Limb (tissue), 2 donors: ENCODE measurements at regions not wholly inside any gene's neighbourhood (a gene's known extent, or its start where the extent isn't known, plus 50 kb on each side); places are given as distances from the start of the nearest gene placed in this dataset.
"Not testable (repeated sequence)": the region's sequence is repeated elsewhere in the genome, so short reads cannot be mapped to it uniquely, and the experiment has no call there.

Experiments
- DNase-seq, 2 donors: peaks; one replicate each; pipeline ENCODE4 v3.0.0-alpha.2; 2016; ENCODE audit errors: extremely low spot score in 2 of 2

GRCh38 chr2:235394278-235394828 is 99.5 kb upstream of the AGAP1 start:
- no peak for DNase-seq

DNA sequence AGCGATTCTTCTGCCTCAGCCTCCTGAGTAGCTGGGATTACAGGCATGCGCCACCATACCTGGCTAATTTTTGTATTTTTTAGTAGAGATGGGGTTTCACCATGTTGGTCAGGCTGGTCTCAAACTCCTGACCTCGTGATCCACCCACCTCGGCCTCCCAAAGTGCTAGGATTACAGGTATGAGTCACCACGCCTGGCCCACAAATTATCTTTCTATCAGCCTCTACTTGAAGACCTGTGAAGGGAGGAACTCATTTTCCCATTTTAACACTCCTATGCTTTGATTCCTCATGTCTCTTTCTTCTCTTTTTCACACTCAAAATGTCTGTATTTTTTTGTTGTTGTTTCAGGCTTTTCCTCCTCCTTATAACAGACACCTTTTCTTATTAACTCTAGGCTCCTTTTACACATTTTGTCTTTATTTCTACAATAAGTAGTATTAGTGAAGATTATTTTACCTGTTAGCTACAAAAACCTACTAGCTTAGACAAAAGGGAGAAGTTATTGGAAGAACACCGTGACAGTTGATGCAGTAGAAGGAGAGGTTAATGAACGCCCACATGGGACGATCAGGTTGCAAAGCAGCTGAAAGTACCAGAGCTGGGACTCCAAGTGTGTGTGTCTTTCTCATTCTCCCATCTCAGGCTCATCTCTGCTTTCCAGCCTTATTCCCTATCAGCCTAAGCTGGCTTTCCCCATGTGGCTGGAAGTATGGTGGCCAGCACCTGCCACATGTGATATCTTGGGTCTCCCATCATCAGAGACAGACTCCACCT is 97.6 kb upstream of the AGAP1 start:
- no peak for DNase-seq

DNA sequence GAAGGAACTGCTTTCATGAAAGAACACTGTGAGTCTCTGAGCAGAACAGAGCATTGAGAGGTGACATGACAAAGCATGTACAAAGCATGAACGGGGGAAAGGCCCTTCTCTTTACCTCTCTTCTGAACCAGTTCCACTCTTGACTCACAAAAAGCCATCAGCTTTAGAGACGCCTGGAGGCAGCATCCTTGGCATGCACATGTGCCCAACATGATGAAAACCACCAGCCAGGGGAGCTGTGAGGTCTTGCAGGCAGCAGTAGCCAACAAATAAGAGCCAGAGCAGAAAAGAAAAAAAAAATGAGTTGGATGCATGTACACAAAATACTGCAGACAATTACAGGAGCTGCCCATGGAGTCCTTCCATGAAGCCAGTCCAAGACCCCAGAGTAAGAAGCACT is 95.5 kb upstream of the AGAP1 start:
- DNase-seq = no peak

- no peak for DNase-seq
Observed at GRCh38 chr2:235399895-235400294, 93.9 kb upstream of the AGAP1 start.

GRCh38 chr2:235402422-235402821 is 91.4 kb upstream of the AGAP1 start:
- DNase-seq = no peak

GRCh38 chr2:235405612-235406361 is 88.1 kb upstream of the AGAP1 start:
- DNase-seq = no peak

DNA sequence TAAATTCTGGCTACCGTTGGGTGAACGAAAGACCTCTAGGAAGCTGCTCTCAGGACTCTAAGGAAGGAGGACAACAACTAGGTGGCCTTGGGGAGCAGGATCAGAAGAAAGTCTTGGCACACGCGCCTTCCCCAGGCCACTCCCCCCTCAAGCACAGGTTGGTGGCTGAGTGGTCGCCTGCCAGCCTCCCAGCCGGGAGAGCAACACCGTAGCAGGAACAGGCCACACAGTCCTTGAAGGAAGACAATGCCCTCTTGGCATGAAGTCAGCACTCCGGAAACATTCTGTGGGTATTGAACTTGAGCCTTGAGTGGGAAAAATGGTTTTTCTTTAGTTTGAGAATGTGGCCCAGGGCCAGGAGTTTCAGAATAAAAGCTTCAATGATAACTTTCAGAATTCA is 87.4 kb upstream of the AGAP1 start:
- no peak for DNase-seq

DNA sequence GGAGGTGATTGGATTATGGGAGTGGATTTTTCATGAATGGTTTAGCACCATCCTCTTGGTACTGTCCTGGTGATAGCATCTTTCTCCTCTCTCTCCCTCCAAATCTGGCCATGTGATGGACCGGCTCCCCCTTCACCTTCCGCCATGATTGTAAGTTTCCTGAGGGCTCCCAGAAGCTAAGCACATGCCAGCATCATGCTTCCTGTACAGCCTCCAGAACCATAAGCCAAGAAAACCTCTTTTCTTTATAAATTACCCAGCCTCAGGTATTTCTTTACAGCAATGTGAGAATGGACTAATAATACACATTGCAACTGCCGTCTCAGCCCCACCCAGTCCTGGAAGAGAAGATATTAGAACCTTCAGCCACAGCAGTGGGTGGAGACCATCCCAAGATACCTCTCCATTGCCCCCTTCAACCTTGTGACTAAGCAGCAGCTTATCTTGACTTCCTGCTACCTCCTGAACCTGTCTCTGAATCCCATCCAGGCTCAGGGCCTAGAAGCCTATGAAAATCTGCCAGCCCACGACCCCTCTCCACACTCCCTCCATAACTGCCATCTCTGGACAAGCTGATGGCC is 81.8 kb upstream of the AGAP1 start:
- DNase-seq = no peak

- no peak for DNase-seq
Observed at GRCh38 chr2:235413064-235413463, 80.8 kb upstream of the AGAP1 start.

DNA sequence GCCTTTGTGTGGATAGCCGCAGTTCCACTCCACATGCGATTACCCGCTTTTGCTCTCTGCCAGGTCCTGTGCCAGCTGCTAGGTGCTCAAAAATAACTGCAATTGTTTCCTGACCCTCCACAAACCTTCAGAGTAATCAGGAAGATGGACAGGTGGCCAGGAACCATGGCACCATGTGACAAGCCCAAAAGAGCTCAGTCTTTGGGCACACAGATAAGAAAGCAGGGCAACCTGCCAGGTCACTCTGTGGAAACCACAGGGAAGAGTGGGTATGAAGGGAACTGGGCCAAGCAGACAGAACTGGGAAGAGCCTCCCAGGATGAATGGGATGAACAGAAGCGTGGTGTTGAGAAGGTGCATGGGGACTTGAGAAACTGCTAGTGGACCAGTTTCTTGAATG is 79.4 kb upstream of the AGAP1 start:
- DNase-seq = no peak

DNA sequence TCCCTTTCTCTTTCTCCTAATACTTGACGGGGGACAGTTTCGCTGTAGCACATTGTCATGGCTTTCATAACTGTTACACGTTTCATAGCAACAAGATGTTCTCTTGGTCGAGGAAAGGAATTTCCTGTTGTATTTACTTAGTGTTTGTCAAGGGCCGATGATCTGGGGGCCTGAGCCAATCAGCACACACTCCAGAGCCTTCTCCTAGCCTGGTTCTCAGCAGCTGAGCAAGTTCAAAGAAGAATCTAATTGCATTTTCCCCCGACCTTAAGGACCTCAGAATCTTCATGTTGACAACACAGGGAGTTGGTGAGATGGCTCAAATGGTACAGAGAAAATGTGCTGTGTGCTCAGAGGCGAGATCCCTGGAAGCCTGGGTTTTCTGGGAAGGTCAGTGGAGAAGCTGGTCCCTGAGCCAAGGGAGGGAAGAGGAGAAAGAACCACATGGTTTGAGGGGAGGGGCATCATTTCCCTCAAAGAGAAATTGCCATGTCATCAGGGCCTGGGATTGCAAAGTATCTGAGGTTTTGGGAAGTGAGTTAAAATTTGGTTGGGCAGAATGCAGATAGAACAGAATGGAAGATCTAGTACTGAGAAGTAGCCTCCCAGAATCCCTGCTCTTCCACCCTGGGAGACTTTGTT is 76.9 kb upstream of the AGAP1 start:
- no peak for DNase-seq

- no peak for DNase-seq
Observed at GRCh38 chr2:235418918-235419317, 74.9 kb upstream of the AGAP1 start.

DNA sequence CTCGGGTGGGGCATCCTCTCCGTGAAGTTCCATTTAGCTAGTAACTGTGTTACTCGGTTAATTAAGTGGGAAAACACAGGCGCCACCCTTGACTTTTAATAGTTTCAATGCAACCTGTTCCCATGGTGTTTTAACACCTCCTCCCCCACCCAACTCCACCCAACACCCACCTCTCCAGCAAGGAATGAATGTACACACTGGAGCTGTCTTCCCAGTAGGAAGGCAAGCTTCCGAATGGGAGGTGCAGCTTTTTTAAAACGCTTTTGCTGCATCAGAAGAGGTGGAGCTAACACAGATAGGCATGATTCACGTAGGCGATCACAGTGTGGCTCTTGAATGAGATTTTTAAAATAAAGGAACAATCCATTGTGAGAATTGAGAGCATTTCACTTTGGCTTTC is 73.8 kb upstream of the AGAP1 start:
- no peak for DNase-seq

GRCh38 chr2:235421618-235422017 is 72.2 kb upstream of the AGAP1 start:
- no peak for DNase-seq

DNA sequence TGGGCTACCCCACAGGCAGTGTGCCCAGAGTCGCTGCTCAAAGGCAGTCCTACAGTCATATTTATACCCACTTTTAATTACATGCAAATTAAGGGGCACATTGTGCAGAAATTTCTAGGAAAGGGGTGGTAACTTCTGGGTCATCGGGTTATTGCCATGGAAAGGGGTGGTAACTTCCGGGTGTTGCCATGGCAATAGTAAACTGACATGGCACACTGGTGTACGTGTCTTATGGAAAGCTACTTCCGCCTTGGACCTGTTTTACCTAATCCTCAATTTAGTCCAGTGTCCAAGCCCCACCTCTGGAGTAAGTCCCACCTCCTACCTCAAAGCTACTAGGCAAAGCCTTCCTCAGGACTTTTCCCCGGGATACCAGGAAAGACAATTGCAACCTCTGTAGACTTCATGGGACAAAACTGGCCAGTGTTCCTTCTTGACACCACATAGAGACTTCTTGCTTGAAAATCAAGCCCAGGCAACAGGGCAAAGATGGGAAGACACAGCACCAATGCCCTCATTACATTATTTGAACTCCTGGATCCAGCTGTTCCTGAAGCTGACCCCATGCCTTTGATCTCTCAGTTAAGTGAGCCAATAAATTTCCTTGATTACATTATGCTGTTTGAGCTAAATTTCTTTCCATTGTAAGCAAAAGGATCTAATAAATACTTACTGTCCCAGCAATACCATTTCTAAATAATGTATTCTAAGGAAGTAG is 63.3 kb upstream of the AGAP1 start:
- DNase-seq = no peak

DNA sequence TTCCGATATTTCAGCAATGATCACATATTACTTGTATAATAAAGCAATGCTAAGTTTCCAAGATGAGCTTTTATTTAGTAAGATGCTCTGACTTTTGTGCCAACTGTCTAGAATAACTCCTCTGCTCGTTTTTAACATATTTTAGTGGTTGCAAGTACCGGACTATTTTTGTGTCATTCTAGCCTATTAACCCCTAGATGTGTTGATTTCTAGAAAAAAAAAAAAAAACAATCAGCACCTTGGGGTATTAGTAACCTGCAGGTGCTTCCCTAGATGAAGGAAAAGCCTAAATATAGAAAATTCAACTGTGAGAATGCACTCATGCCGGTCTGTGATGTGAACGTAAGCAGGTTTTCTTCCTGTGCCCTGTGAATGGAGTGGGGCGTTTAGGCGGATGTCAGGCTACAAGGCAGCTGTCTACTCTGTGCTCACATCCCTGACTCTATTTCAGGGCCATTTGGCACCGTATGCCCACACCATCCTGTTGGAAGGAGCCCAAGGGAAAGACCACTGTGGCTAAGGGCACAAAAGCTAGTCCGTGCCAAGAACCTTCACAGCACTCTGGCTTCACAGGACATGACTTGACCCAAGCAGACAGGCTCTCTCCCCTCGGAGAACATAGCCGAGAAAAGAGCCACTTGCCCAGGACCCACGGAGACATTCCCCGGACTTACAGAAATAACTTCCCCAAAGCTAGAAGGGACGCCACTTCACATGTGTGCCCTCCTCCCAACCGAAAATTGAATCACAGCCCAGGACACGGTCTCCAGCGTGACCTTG is 60.9 kb upstream of the AGAP1 start:
- DNase-seq = no peak

GRCh38 chr2:235433860-235434259 is 60.0 kb upstream of the AGAP1 start:
- no peak for DNase-seq

DNA sequence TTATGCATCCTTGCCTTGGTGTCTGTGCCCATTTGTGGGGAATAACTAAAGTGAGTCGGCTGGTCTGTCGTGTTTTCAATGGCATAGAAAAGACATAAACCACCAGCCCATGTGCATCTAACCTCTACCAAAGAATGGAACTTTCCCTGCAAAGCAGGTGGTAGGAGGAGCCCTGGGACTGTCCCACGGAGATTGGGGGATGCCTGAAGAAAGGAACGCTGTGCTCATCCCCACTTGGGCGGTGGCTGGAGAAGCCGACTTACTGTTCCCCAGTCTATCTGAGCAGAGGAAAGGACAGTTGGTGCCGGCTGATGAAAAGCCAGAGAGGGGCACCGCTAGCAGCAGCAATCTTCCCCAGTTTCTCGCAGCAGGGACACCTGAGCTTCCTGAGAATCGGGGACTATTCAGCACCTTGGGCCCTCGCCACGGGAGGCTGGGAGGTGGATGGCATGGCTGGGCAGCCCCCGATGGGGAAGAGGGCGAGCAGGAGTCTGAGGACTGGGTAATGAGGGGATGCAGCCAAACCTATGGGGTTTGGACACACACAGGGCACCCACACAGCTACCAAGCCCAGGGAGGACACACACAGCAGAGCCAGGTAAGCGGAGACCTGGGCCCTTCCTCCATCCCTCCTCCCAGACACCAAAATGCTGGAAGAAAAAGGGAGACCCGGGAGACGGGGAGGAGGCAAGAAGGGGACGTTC is 53.7 kb upstream of the AGAP1 start:
- no peak for DNase-seq

DNA sequence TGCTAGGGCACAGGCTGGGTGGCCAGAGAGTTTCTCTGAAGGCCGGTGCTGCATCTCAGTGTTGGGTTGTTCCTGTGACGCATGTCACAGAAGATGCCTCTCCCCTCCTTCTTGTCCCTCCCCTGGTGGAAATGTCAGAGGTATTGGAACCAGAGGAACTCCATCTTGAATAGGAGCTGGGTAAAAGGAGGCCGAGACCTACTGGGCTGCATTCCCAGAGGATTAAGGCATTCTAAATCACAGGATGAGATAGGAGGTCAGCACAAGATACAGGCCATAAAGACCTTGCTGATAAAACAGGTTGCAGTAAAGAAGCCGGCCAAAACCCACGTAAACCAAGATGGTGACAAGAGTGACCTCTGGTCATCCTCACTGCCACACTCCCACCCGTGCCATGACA is 50.3 kb upstream of the AGAP1 start:
- not testable (repeated sequence) for DNase-seq
